Astrocyte of the spinal cord (primary cell): ENCODE measurements at regions not wholly inside any gene's neighbourhood (a gene's known extent, or its start where the extent isn't known, plus 50 kb on each side); places are given as distances from the start of the nearest gene placed in this dataset.

ENCODE experiments used
- DNase-seq: peaks from one replicate; pipeline ENCODE4 v3.0.0; 2011; ENCODE audit warnings: low read depth, low spot score
- H3K4me3 ChIP-seq: 2 replicates; pipeline ENCODE4 v1.5.1; 2011; ENCODE audit warnings: low read depth, mild to moderate bottlenecking, low read length, moderate library complexity
- CTCF ChIP-seq: IDR thresholded peaks from 2 replicates; pipeline ENCODE4 v1.5.1; 2012; ENCODE audit warnings: low read depth, mild to moderate bottlenecking, low read length, inconsistent platforms
- in situ Hi-C: cut with HindIII; loops from 2 replicates; pipeline ENCODE4 v1.10.0; 2017; ENCODE audit warnings: low sequenced_read_pairs

GRCh38 chr6:140226637-140227036, 852.2 kb upstream of the CITED2 start:
- H3K4me3 ChIP-seq, result no peak overlapping the region
- DNase-seq, result no peak
- TF ChIP-seq CTCF, result no peak
- in situ Hi-C loops, result no loop called here

- DNase-seq, result peak; percentile 52
- in situ Hi-C loops, result no loop called here
- TF ChIP-seq CTCF, result no peak
- no peak overlapping the region for H3K4me3 ChIP-seq
Observed at GRCh38 chr6:140225701-140226436, 851.4 kb upstream of the CITED2 start.

GRCh38 chr6:140217283-140217682, 842.8 kb upstream of the CITED2 start:
- in situ Hi-C loops, result no loop called here
- no peak for DNase-seq
- no peak for TF ChIP-seq CTCF
- no peak overlapping the region for H3K4me3 ChIP-seq

GRCh38 chr6:140209775-140210174, 835.3 kb upstream of the CITED2 start:
- in situ Hi-C loops, result no loop called here
- TF ChIP-seq CTCF, result no peak
- no peak overlapping the region for H3K4me3 ChIP-seq
- DNase-seq, result no peak

- no peak for TF ChIP-seq CTCF
- H3K4me3 ChIP-seq, result no peak overlapping the region
- in situ Hi-C loops, result no loop called here
- no peak for DNase-seq
Observed at GRCh38 chr6:140208286-140208685, 833.8 kb upstream of the CITED2 start.

- in situ Hi-C loops, result no loop called here
- no peak for TF ChIP-seq CTCF
- DNase-seq, result no peak
- H3K4me3 ChIP-seq, result no peak overlapping the region
Observed at GRCh38 chr6:140205795-140206593, 831.5 kb upstream of the CITED2 start.
